H9 (cell line): ENCODE measurements at regions not wholly inside any gene's neighbourhood (a gene's known extent, or its start where the extent isn't known, plus 50 kb on each side); places are given as distances from the start of the nearest gene placed in this dataset.

Experiments used
- DNase-seq: peaks from one replicate; pipeline ENCODE4 v3.0.0-alpha.2; 2017
- H2AFZ ChIP-seq: one replicate; pipeline ENCODE4 v1.6.1; 2013; ENCODE audit warnings: mild to moderate bottlenecking, low read length, control low read depth, moderate library complexity
- H2AK5ac ChIP-seq: 2 replicates; pipeline ENCODE4 v1.6.1; 2013; ENCODE audit warnings: low read length, control low read depth, mixed read lengths; ENCODE audit not compliant: insufficient read length
- H2BK120ac ChIP-seq: one replicate; pipeline ENCODE4 v1.6.1; 2013; ENCODE audit warnings: low read depth, mild to moderate bottlenecking, low read length, control low read depth, inconsistent platforms; ENCODE audit not compliant: poor library complexity, severe bottlenecking
- H2BK12ac ChIP-seq: 2 replicates; pipeline ENCODE4 v1.6.1; 2013; ENCODE audit warnings: low read length, control low read depth, mixed read lengths, low read depth; ENCODE audit not compliant: insufficient read length
- H2BK15ac ChIP-seq: 2 replicates; pipeline ENCODE4 v1.6.1; 2013; ENCODE audit warnings: low read depth, low read length, control low read depth
- H2BK20ac ChIP-seq: one replicate; pipeline ENCODE4 v1.6.1; 2013; ENCODE audit warnings: low read depth, mild to moderate bottlenecking, low read length, control low read depth, inconsistent platforms; ENCODE audit not compliant: poor library complexity, severe bottlenecking
- H2BK5ac ChIP-seq: 2 replicates; pipeline ENCODE4 v1.6.1; 2013; ENCODE audit warnings: low read length, control low read depth, mixed read lengths; ENCODE audit not compliant: insufficient read length
- H3K14ac ChIP-seq: 2 replicates; pipeline ENCODE4 v1.6.1; 2013; ENCODE audit warnings: low read length, control low read depth; ENCODE audit not compliant: insufficient read depth
- H3K18ac ChIP-seq: 2 replicates; pipeline ENCODE4 v1.6.1; 2013; ENCODE audit warnings: low read depth, mild to moderate bottlenecking, mixed read lengths, low read length, control low read depth; ENCODE audit not compliant: insufficient read length
- H3K23ac ChIP-seq: 2 replicates; pipeline ENCODE4 v1.6.1; 2013; ENCODE audit warnings: low read length, control low read depth, mixed read lengths, low read depth; ENCODE audit not compliant: insufficient read length
- H3K23me2 ChIP-seq: 2 replicates; pipeline ENCODE4 v1.6.1; 2013; ENCODE audit warnings: low read depth, mild to moderate bottlenecking, mixed read lengths, low read length, control low read depth; ENCODE audit not compliant: insufficient read length, poor library complexity, severe bottlenecking
- H3K27ac ChIP-seq: 2 replicates; pipeline ENCODE4 v1.5.1; 2013; ENCODE audit warnings: low read length, control low read depth, mixed read lengths, low read depth; ENCODE audit not compliant: insufficient read length
- H3K27me3 ChIP-seq: 2 replicates; pipeline ENCODE4 v1.6.1; 2013; ENCODE audit warnings: low read length, control low read depth, inconsistent platforms; ENCODE audit not compliant: insufficient read depth
- H3K4ac ChIP-seq: 2 replicates; pipeline ENCODE4 v1.6.1; 2013; ENCODE audit warnings: low read depth, mild to moderate bottlenecking, control low read depth, inconsistent platforms, low read length, moderate library complexity
- H3K4me1 ChIP-seq: 2 replicates; pipeline ENCODE4 v1.6.1; 2013; ENCODE audit warnings: low read length, control low read depth, inconsistent platforms; ENCODE audit not compliant: insufficient read depth
- H3K4me2 ChIP-seq: 2 replicates; pipeline ENCODE4 v1.6.1; 2013; ENCODE audit warnings: low read length, control low read depth, mixed read lengths; ENCODE audit not compliant: insufficient read length, insufficient read depth
- H3K56ac ChIP-seq: 2 replicates; pipeline ENCODE4 v1.6.1; 2013; ENCODE audit warnings: low read depth, mild to moderate bottlenecking, mixed read lengths, low read length, control low read depth; ENCODE audit not compliant: insufficient read length
- H3K79me1 ChIP-seq: 2 replicates; pipeline ENCODE4 v1.6.1; 2013; ENCODE audit warnings: low read depth, mild to moderate bottlenecking, moderate library complexity, low read length, control low read depth, inconsistent platforms; ENCODE audit not compliant: insufficient read depth, poor library complexity, severe bottlenecking
- H3K79me2 ChIP-seq: 2 replicates; pipeline ENCODE4 v1.6.1; 2013; ENCODE audit warnings: low read length, control low read depth, inconsistent platforms; ENCODE audit not compliant: insufficient read depth
- H3K9ac ChIP-seq: 2 replicates; pipeline ENCODE4 v1.6.1; 2013; ENCODE audit warnings: low read length, control low read depth, mixed read lengths; ENCODE audit not compliant: insufficient read length; ENCODE audit errors: extremely low read depth
- H3K9me3 ChIP-seq: one replicate; pipeline ENCODE4 v1.6.1; 2013; ENCODE audit warnings: low read depth, low read length, inconsistent platforms; ENCODE audit not compliant: control insufficient read depth
- H3T11ph ChIP-seq: one replicate; pipeline ENCODE4 v1.6.1; 2013; ENCODE audit warnings: mild to moderate bottlenecking, low read length, control low read depth, inconsistent platforms
- H4K20me1 ChIP-seq: one replicate; pipeline ENCODE4 v1.6.1; 2013; ENCODE audit not compliant: control insufficient read depth, insufficient read length, insufficient read depth
- H4K5ac ChIP-seq: 2 replicates; pipeline ENCODE4 v1.6.1; 2013; ENCODE audit warnings: low read depth, mild to moderate bottlenecking, mixed read lengths, low read length, control low read depth; ENCODE audit not compliant: insufficient read length
- H4K8ac ChIP-seq: replicated peaks from 2 replicates; pipeline ENCODE4 v1.6.1; 2013; ENCODE audit warnings: low read length, control low read depth, mixed read lengths, low read depth; ENCODE audit not compliant: insufficient read length
- H4K91ac ChIP-seq: 2 replicates; pipeline ENCODE4 v1.6.1; 2013; ENCODE audit warnings: low read depth, mild to moderate bottlenecking, moderate library complexity, mixed read lengths, low read length, control low read depth; ENCODE audit not compliant: insufficient read length
- H3K27ac Mint-ChIP-seq, 3 experiments: 2 replicates in 2 of 3; 3 replicates in 1 of 3; pipeline ENCODE4 v1.8.0; 2020 to 2021; ENCODE audit warnings: mixed read lengths in 3 of 3, mild to moderate bottlenecking in 1 of 3, moderate library complexity in 1 of 3
- H3K27me3 Mint-ChIP-seq: 2 replicates; pipeline ENCODE4 v1.8.0; 2021; ENCODE audit warnings: low read depth, mild to moderate bottlenecking, moderate library complexity, mixed read lengths
- H3K36me3 Mint-ChIP-seq, 3 experiments: 2 replicates in 2 of 3; 3 replicates in 1 of 3; pipeline ENCODE4 v1.8.0; 2020 to 2021; ENCODE audit warnings: low read depth in 3 of 3, mixed read lengths in 3 of 3; ENCODE audit not compliant: insufficient read depth in 1 of 3
- H3K4me1 Mint-ChIP-seq, 2 experiments: 2 replicates each; pipeline ENCODE4 v1.8.0; 2020; ENCODE audit warnings: mixed read lengths in 2 of 2
- H3K4me3 Mint-ChIP-seq, 2 experiments: 2 replicates in 1 of 2; 3 replicates in 1 of 2; pipeline ENCODE4 v1.8.0; 2020 to 2021; ENCODE audit warnings: mild to moderate bottlenecking in 2 of 2, mixed read lengths in 2 of 2, moderate library complexity in 1 of 2
- H3K9me3 Mint-ChIP-seq, 2 experiments: 2 replicates in 1 of 2; 3 replicates in 1 of 2; pipeline ENCODE4 v1.8.0; 2020; ENCODE audit warnings: mild to moderate bottlenecking in 2 of 2, mixed read lengths in 2 of 2, moderate library complexity in 1 of 2
- CTCF ChIP-seq: fragments of 200-600 bp; sonication (generic); conservative IDR thresholded peaks from 3 replicates; pipeline ENCODE4 v1.8.0; 2021; ENCODE audit warnings: antibody characterized with exemption, mild to moderate bottlenecking
- WGBS: extraction: QIAGEN DNeasy Blood & Tissue Kit; methylation state at CpG from one replicate; pipeline ENCODE4 v1.1.7; 2013; ENCODE audit warnings: missing lambda C conversion rate, low lambda C conversion rate, mixed read lengths; ENCODE audit not compliant: insufficient read length; ENCODE audit errors: extremely low coverage; 5-methylcytosine and 5-hydroxymethylcytosine counted together

GRCh38 chr10:36476399-36476798 lies 649.0 kb upstream of the ANKRD30A start:
- Histone ChIP-seq H4K20me1 (no peaks in the 10 kb centered on the region), H2BK120ac (no peak overlapping the region), H2BK12ac (no peak overlapping the region), H3K79me2 (no peaks in the 10 kb centered on the region), H3K56ac (no peak overlapping the region), H3K27me3 (no peaks in the 10 kb centered on the region), H2BK20ac (no peak overlapping the region), H3K4me1 (no peaks in the 10 kb centered on the region; the same call in 1 of the 2 replicates), H3K27ac (no peak overlapping the region), H3T11ph (no peak overlapping the region), H3K9ac (no peak overlapping the region), H4K5ac (no peak overlapping the region), H3K18ac (no peak overlapping the region), H3K23me2 (no peaks in the 10 kb centered on the region), H3K23ac (no peak overlapping the region), H2AFZ (no peak overlapping the region), H2BK15ac (no peak overlapping the region), H2BK5ac (no peak overlapping the region), H3K4ac (no peak overlapping the region), H3K9me3 (no peaks in the 10 kb centered on the region), H2AK5ac (no peak overlapping the region), H4K91ac (no peak overlapping the region), H3K4me2 (no peak overlapping the region), H3K79me1 (no peaks in the 10 kb centered on the region), H4K8ac (no peak overlapping the region), H3K14ac (no peak overlapping the region)
- Mint-ChIP-seq H3K9me3 (peaks cover 0 to 2% of the 10 kb centered on the region in 2 experiments; a peak in 1 of 5 replicates), H3K27ac (no peak overlapping the region), H3K27me3 (no peaks in the 10 kb centered on the region), H3K36me3 (no peaks in the 10 kb centered on the region), H3K4me3 (no peak overlapping the region), H3K4me1 (peaks cover 0 to 3% of the 10 kb centered on the region in 2 experiments; a peak in 1 of 4 replicates)
- no CpG with 5 or more reads among the region's 5 CpGs for WGBS
- TF ChIP-seq CTCF: no peak
- DNase-seq: no peak
